Endothelial cell of umbilical vein (primary cell): ENCODE measurements at regions not wholly inside any gene's neighbourhood (a gene's known extent, or its start where the extent isn't known, plus 50 kb on each side); places are given as distances from the start of the nearest gene placed in this dataset.

ENCODE experiments used
- BruUV-seq: library from RNA; stranded (reverse); fragments of 400-500 nt; replicated peaks from 2 replicates; lab custom pipeline; 2021; lab: Mats Ljungman, UMichigan
- CTCF ChIA-PET: fragments of 300-600, 350-600 bp; sonication (Branson Sonifier 250); formaldehyde crosslinking; loops from one replicate; lab custom pipeline; 2021; ENCODE audit warnings: antibody characterized with exemption, inconsistent platforms; lab: Charles Lee
- POLR2A ChIA-PET: fragments of 300-600, 350-600 bp; sonication (Branson Sonifier 250); formaldehyde crosslinking; loops from one replicate; lab custom pipeline; 2021; ENCODE audit warnings: antibody characterized with exemption, inconsistent platforms; lab: Charles Lee
- DNase-seq: peaks from one replicate; pipeline ENCODE4 v3.0.0-alpha.2; 2011; ENCODE audit warnings: low read depth, low spot score
- FAIRE-seq: peaks from 2 replicates; lab custom pipeline; 2011; peaks lifted over from hg19 to GRCh38; lab: Jason Lieb, UNC
- H2AFZ ChIP-seq: 2 replicates; pipeline ENCODE4 v1.6.0; 2012; ENCODE audit warnings: low read depth, low read length, control low read depth, inconsistent platforms
- H3K27ac ChIP-seq: 2 replicates; pipeline ENCODE4 v1.5.1; 2011; ENCODE audit warnings: low read depth, mild to moderate bottlenecking, control low read depth, low read length, moderate library complexity; ENCODE audit not compliant: insufficient read depth
- H3K27me3 ChIP-seq, 2 experiments: 2 replicates each; pipeline versions ENCODE4 v1.6.0 to v1.6.1; 2011; ENCODE audit warnings: low read length in 2 of 2, mixed read lengths in 1 of 2; ENCODE audit not compliant: control insufficient read depth in 2 of 2, insufficient read depth in 2 of 2
- H3K36me3 ChIP-seq, 2 experiments: 2 replicates in 1 of 2; 3 replicates in 1 of 2; pipeline ENCODE4 v1.5.1; 2011; ENCODE audit warnings: low read length in 2 of 2, mild to moderate bottlenecking in 1 of 2, moderate library complexity in 1 of 2; ENCODE audit not compliant: control insufficient read depth in 2 of 2, insufficient read depth in 2 of 2; ENCODE audit errors: extremely low read depth in 1 of 2
- H3K4me1 ChIP-seq: 3 replicates; pipeline ENCODE4 v1.5.1; 2011; ENCODE audit warnings: mild to moderate bottlenecking, low read length; ENCODE audit not compliant: control insufficient read depth, insufficient read depth; ENCODE audit errors: extremely low read depth
- H3K4me2 ChIP-seq: 2 replicates; pipeline ENCODE4 v1.6.1; 2011; ENCODE audit warnings: low read length, control low read depth, mixed read lengths; ENCODE audit not compliant: insufficient read depth
- H3K4me3 ChIP-seq, 3 experiments: fragments of 200-600 bp in 1 of 3; sonication (generic), shearing (Covaris generic) in 1 of 3; replicated peaks in 1 of 3; 2 replicates each; pipeline ENCODE4 v1.5.1; 2011 to 2016; ENCODE audit warnings: control low read depth in 3 of 3, low read length in 3 of 3, mild to moderate bottlenecking in 2 of 3, inconsistent platforms in 1 of 3, low read depth in 1 of 3, moderate library complexity in 1 of 3; ENCODE audit not compliant: insufficient read depth in 1 of 3
- H3K79me2 ChIP-seq: 2 replicates; pipeline ENCODE4 v1.6.0; 2012; ENCODE audit warnings: low read length, inconsistent platforms; ENCODE audit not compliant: control insufficient read depth, insufficient read depth
- H3K9ac ChIP-seq: replicated peaks from 2 replicates; pipeline ENCODE3; 2011; ENCODE audit warnings: low read length, control low read depth; ENCODE audit not compliant: insufficient read depth; ENCODE audit errors: extremely low read depth
- H3K9me1 ChIP-seq: replicated peaks from 3 replicates; pipeline ENCODE4 v1.6.0; 2011; ENCODE audit warnings: mild to moderate bottlenecking, low read length; ENCODE audit not compliant: control insufficient read depth, insufficient read depth; ENCODE audit errors: extremely low read depth
- H3K9me3 ChIP-seq: replicated peaks from 2 replicates; pipeline ENCODE4 v1.5.1; 2012; ENCODE audit warnings: low read length, inconsistent platforms; ENCODE audit not compliant: control insufficient read depth, insufficient read depth
- H4K20me1 ChIP-seq: replicated peaks from 2 replicates; pipeline ENCODE3; 2011; ENCODE audit warnings: mild to moderate bottlenecking, low read length; ENCODE audit not compliant: control insufficient read depth, insufficient read depth; ENCODE audit errors: extremely low read depth
- EZH2 ChIP-seq: IDR thresholded peaks from 2 replicates; pipeline ENCODE4 v1.6.1; 2012; ENCODE audit warnings: borderline replicate concordance, low read depth, mild to moderate bottlenecking, moderate library complexity, low read length, inconsistent platforms; ENCODE audit not compliant: severe bottlenecking
- FOS ChIP-seq: IDR thresholded peaks from 2 replicates; pipeline ENCODE4 v1.6.1; 2011; ENCODE audit warnings: mild to moderate bottlenecking, low read length, moderate library complexity, borderline replicate concordance; ENCODE audit not compliant: insufficient read depth
- GATA2 ChIP-seq: IDR thresholded peaks from 2 replicates; pipeline ENCODE4 v1.7.0; 2011; ENCODE audit warnings: low read depth, mild to moderate bottlenecking, moderate library complexity, mixed read lengths, low read length; ENCODE audit not compliant: insufficient read length, insufficient read depth
- JUN ChIP-seq: IDR thresholded peaks from 2 replicates; pipeline ENCODE4 v1.6.1; 2011; ENCODE audit warnings: borderline replicate concordance, low read depth; ENCODE audit not compliant: insufficient read length, insufficient read depth
- MYC ChIP-seq: IDR thresholded peaks from one replicate; pipeline ENCODE4 v1.6.1; 2011; ENCODE audit warnings: mild to moderate bottlenecking, low read depth, low read length
- POLR2A ChIP-seq: IDR thresholded peaks from 2 replicates; pipeline ENCODE4 v1.6.1; 2012; ENCODE audit warnings: low read depth, mild to moderate bottlenecking, control low read depth, low read length
- POLR2AphosphoS5 ChIP-seq: IDR thresholded peaks from 2 replicates; pipeline ENCODE4 v1.6.1; 2012; ENCODE audit warnings: low read depth, mild to moderate bottlenecking, control low read depth, low read length, moderate library complexity; ENCODE audit not compliant: insufficient read depth
- dilution Hi-C: fragments of 300-500 bp; cut with MboI; formaldehyde crosslinking; loops from one replicate; pipeline ENCODE4 v1.15.0; 2019; ENCODE audit warnings: low sequenced_read_pairs; ENCODE audit not compliant: extremely low pct_ligation_motif_present
- intact Hi-C: fragments of 100-400 bp; cut with micrococcal nuclease; formaldehyde crosslinking; loops from one replicate; pipeline ENCODE4 v1.10.0; 2022
- TF ChIP-seq, protein P1 (sequence below), 2 donors: IDR thresholded peaks; 1 replicate in 1 of 2; 2 replicates in 1 of 2; pipeline ENCODE4 v1.5.1; 2011; ENCODE audit warnings: low read length in 2 of 2, mild to moderate bottlenecking in 2 of 2, moderate library complexity in 2 of 2, control low read depth in 1 of 2, inconsistent platforms in 1 of 2, low read depth in 1 of 2; ENCODE audit not compliant: insufficient read depth in 1 of 2; ENCODE audit errors: extremely low read depth in 1 of 2
- TF ChIP-seq, protein P2 (sequence below): IDR thresholded peaks from 2 replicates; pipeline ENCODE4 v1.6.1; 2011; ENCODE audit not compliant: insufficient read depth, insufficient read length

DNA sequence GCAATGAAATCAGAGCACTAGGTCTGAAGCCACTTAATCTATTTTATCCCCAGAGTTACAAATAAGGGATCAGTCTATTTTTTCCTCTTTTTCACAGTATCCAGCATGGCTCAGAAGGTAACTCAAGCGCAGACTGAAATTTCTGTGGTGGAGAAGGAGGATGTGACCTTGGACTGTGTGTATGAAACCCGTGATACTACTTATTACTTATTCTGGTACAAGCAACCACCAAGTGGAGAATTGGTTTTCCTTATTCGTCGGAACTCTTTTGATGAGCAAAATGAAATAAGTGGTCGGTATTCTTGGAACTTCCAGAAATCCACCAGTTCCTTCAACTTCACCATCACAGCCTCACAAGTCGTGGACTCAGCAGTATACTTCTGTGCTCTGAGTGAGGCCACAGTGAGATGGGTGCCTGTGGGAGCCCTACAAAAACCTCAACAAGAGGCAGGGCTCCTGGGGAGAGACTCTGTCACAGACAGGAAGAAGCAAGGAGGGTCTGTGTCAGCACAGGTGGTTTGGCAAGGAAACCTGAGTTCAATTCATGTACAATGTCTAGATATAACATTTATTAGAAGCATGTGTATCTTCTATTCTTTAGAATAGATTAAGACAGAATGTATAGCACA lies 334.3 kb upstream of the OR4E1 start:
- DNase-seq (no peak), FAIRE-seq (no peak)
- no peak overlapping the region for H3K27ac ChIP-seq
- TF ChIP-seq, protein P1, sequence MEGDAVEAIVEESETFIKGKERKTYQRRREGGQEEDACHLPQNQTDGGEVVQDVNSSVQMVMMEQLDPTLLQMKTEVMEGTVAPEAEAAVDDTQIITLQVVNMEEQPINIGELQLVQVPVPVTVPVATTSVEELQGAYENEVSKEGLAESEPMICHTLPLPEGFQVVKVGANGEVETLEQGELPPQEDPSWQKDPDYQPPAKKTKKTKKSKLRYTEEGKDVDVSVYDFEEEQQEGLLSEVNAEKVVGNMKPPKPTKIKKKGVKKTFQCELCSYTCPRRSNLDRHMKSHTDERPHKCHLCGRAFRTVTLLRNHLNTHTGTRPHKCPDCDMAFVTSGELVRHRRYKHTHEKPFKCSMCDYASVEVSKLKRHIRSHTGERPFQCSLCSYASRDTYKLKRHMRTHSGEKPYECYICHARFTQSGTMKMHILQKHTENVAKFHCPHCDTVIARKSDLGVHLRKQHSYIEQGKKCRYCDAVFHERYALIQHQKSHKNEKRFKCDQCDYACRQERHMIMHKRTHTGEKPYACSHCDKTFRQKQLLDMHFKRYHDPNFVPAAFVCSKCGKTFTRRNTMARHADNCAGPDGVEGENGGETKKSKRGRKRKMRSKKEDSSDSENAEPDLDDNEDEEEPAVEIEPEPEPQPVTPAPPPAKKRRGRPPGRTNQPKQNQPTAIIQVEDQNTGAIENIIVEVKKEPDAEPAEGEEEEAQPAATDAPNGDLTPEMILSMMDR (IDR thresholded peaks at IDR 0.05; ENCODE audit: extremely low read depth in 1 of 2, insufficient read depth in 1 of 2, low read depth in 1 of 2, low read length in 2 of 2), result no peak
- no peak for TF ChIP-seq JUN
- TF ChIP-seq, protein P2, sequence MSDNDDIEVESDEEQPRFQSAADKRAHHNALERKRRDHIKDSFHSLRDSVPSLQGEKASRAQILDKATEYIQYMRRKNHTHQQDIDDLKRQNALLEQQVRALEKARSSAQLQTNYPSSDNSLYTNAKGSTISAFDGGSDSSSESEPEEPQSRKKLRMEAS, result no peak
- no peak for TF ChIP-seq FOS
- TF ChIP-seq EZH2, result no peak
- TF ChIP-seq GATA2, result no peak
- TF ChIP-seq MYC, result no peak
- TF ChIP-seq POLR2AphosphoS5, result no peak
- TF ChIP-seq POLR2A, result no peak
- no peaks in the 10 kb centered on the region for H3K4me1 ChIP-seq
- no peaks in the 10 kb centered on the region for H4K20me1 ChIP-seq
- dilution Hi-C loops (no loop called here), intact Hi-C loops (no loop called here)
- H3K79me2 ChIP-seq, result no peaks in the 10 kb centered on the region
- no peaks in the 10 kb centered on the region for H3K9me3 ChIP-seq
- no TSS peak for BruUV-seq
- H3K4me2 ChIP-seq, result no peak overlapping the region
- peaks cover 2 to 11% of the 10 kb centered on the region in 2 experiments for H3K27me3 ChIP-seq
- H3K9me1 ChIP-seq, result no peaks in the 10 kb centered on the region
- no peak overlapping the region for H2AFZ ChIP-seq
- no peaks in the 10 kb centered on the region for H3K36me3 ChIP-seq
- H3K4me3 ChIP-seq, result no peak overlapping the region
- ChIA-PET POLR2A (no interaction called here), CTCF (interaction anchor here (1.4 kb wide), 1 partner anchor 94 kb away, joined by 3 read pairs; no protein-coding TSS in a partner anchor)
- H3K9ac ChIP-seq, result no peak overlapping the region
